ENCODE measurements at regions not wholly inside any gene's neighbourhood (a gene's known extent, or its start where the extent isn't known, plus 50 kb on each side); places are given as distances from the start of the nearest gene placed in this dataset.
A peak's percentile ranks its signal among the peaks of the same experiment; 100 is the strongest.

GRCh38 chr12:69070319-69071090 lies 137.5 kb upstream of the CPM start:
- TF ChIP-seq CTCF (IDR thresholded peaks at IDR 0.05; ENCODE audit: low read depth, low read length) (peak; percentile 96), POLR2A (IDR thresholded peaks at IDR 0.05; ENCODE audit: extremely low read depth, insufficient read length) (no peak), MYC (IDR thresholded peaks at IDR 0.05; ENCODE audit: low read depth, low read length) (no peak)
